K562 (cell line): ENCODE measurements at regions not wholly inside any gene's neighbourhood (a gene's known extent, or its start where the extent isn't known, plus 50 kb on each side); places are given as distances from the start of the nearest gene placed in this dataset.

Experiments used
- ATF2 ChIP-seq: sonication (generic); formaldehyde crosslinking; IDR thresholded peaks from 2 replicates; pipeline ENCODE4 v1.8.1; 2022; ENCODE audit warnings: missing genetic modification reagents
- CBX3 ChIP-seq, 2 experiments: IDR thresholded peaks; 1 replicate in 1 of 2; 2 replicates in 1 of 2; pipeline ENCODE4 v1.6.1; 2012; ENCODE audit warnings: inconsistent platforms in 2 of 2, low read length in 2 of 2, borderline replicate concordance in 1 of 2, control low read depth in 1 of 2
- FOXK2 ChIP-seq, 2 experiments: fragments of 450-650 bp; IDR thresholded peaks in 1 of 2; conservative IDR thresholded peaks in 1 of 2; 2 replicates each; pipeline ENCODE4 v1.6.1; 2016; ENCODE audit warnings: low read depth in 2 of 2, mild to moderate bottlenecking in 1 of 2
- JUN ChIP-seq, 2 experiments: sonication (generic) in 1 of 2; formaldehyde crosslinking in 1 of 2; IDR thresholded peaks; 2 replicates each; pipeline versions ENCODE4 v1.6.1 to v1.8.0; 2012 to 2022; ENCODE audit warnings: borderline replicate concordance in 2 of 2, mild to moderate bottlenecking in 2 of 2, improper control_type of control experiment in 1 of 2, low read depth in 1 of 2, low read length in 1 of 2, missing genetic modification reagents in 1 of 2
- LEF1 ChIP-seq: fragments of 450-650 bp; IDR thresholded peaks from 2 replicates; pipeline ENCODE4 v1.6.1; 2016; ENCODE audit warnings: mild to moderate bottlenecking
- SAFB ChIP-seq: fragments of 200-400 bp; formaldehyde crosslinking; IDR thresholded peaks from 2 replicates; pipeline ENCODE4 v1.6.1; 2017; ENCODE audit warnings: low read depth, low read length, borderline replicate concordance
- TEAD4 ChIP-seq, 2 experiments: sonication (generic) in 1 of 2; formaldehyde crosslinking in 1 of 2; IDR thresholded peaks; 2 replicates each; pipeline versions ENCODE4 v1.6.1 to v1.8.0; 2012 to 2022; ENCODE audit warnings: borderline replicate concordance in 1 of 2, inconsistent platforms in 1 of 2, low read length in 1 of 2, mild to moderate bottlenecking in 1 of 2, missing genetic modification reagents in 1 of 2
- ZBTB40 ChIP-seq, 2 experiments: fragments of 450-650 bp in 1 of 2; sonication (generic) in 1 of 2; formaldehyde crosslinking in 1 of 2; IDR thresholded peaks; 2 replicates each; pipeline versions ENCODE4 v1.7.1 to v1.9.0; 2016 to 2022; ENCODE audit warnings: inconsistent platforms in 1 of 2, mild to moderate bottlenecking in 1 of 2, missing genetic modification reagents in 1 of 2
- ZNF253 ChIP-seq: fragments of 250-450 bp; sonication (Bioruptor Pico); conservative IDR thresholded peaks from 2 replicates; pipeline ENCODE4 v1.6.1; 2021; ENCODE audit warnings: mild to moderate bottlenecking
- ZNF695 ChIP-seq: fragments of 450-650 bp; formaldehyde crosslinking; IDR thresholded peaks from 2 replicates; pipeline ENCODE4 v1.4.0; 2020; ENCODE audit warnings: mild to moderate bottlenecking, moderate library complexity
- TF ChIP-seq, protein P1 (sequence below): fragments of 250-450 bp; sonication (Bioruptor Pico); IDR thresholded peaks from 2 replicates; pipeline ENCODE4 v1.8.0; 2021; ENCODE audit warnings: borderline replicate concordance, mild to moderate bottlenecking, moderate library complexity; ENCODE audit not compliant: poor library complexity, severe bottlenecking
- TF ChIP-seq, protein P2 (sequence below): fragments of 250-450 bp; sonication (Bioruptor Pico); IDR thresholded peaks from 2 replicates; pipeline ENCODE4 v1.8.0; 2022; ENCODE audit warnings: inconsistent platforms

DNA sequence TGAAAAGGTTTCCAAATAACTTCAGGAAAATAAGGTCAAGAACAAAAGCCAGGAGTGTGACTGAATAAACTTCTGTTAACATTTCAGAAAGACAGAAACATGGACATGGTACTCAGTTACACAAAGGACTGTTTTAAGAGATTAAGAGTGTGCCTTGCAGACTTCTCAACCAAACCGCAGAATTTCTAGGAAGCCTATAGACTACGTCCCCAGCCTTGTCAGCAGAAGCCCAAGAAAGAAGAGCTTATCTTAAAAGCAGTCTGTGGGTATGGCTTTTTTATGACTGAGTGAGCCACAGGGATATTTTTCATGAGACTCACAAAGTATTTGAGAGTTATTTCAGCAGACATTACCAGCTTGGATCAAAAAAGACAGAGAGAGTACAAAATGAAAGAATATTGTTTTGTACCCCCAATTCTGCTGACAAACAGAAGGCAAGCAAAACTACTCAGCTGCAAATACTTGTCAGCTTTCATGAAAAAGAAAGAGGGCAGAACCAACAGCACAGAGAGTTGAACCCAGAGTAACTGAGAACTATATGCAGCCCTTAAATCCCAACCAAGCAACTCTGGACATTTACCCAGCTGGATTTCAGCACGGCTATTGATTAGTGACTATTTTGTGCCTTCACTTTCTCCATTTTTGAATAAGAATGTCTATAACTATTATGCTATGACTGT is 711.0 kb upstream of the CTNND2 start (continued):
- TF ChIP-seq JUN (IDR thresholded peaks at IDR 0.05; ENCODE audit: borderline replicate concordance, low read depth, low read length) (peak; percentile 42; the same call in 1 of the 2 replicates), JUN (CRISPR knock-in tag; IDR thresholded peaks at IDR 0.05; ENCODE audit: borderline replicate concordance) (no peak), CBX3 (IDR thresholded peaks at IDR 0.05; ENCODE audit: borderline replicate concordance in 1 of 2, low read length in 2 of 2) (peak in 1 of 2 experiments; percentile 69; a peak in 1 of 3 replicates), TEAD4 (IDR thresholded peaks at IDR 0.05; ENCODE audit: low read length) (peak; percentile 91), TEAD4 (CRISPR knock-in tag; IDR thresholded peaks at IDR 0.05; ENCODE audit: borderline replicate concordance) (no peak), ZNF695 (CRISPR knock-in tag) (0 out of 2 replicates have a peak, but pooled peaks have one; percentile 45), ZNF253 (no peak), SAFB (no peak), ATF2 (CRISPR knock-in tag) (no peak), ZBTB40 (IDR thresholded peaks at IDR 0.05) (no peak), ZBTB40 (CRISPR knock-in tag; IDR thresholded peaks at IDR 0.05) (no peak), LEF1 (peak; percentile 87), FOXK2 (conservative IDR thresholded peaks at IDR 0.05 in 1 of 2, IDR thresholded peaks at IDR 0.05 in 1 of 2; ENCODE audit: low read depth in 2 of 2) (peak; percentile 47 to 81; a peak in 3 of 4 replicates)
- TF ChIP-seq, protein P1, sequence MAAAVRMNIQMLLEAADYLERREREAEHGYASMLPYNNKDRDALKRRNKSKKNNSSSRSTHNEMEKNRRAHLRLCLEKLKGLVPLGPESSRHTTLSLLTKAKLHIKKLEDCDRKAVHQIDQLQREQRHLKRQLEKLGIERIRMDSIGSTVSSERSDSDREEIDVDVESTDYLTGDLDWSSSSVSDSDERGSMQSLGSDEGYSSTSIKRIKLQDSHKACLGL (CRISPR knock-in tag), result no peak
- TF ChIP-seq, protein P2, sequence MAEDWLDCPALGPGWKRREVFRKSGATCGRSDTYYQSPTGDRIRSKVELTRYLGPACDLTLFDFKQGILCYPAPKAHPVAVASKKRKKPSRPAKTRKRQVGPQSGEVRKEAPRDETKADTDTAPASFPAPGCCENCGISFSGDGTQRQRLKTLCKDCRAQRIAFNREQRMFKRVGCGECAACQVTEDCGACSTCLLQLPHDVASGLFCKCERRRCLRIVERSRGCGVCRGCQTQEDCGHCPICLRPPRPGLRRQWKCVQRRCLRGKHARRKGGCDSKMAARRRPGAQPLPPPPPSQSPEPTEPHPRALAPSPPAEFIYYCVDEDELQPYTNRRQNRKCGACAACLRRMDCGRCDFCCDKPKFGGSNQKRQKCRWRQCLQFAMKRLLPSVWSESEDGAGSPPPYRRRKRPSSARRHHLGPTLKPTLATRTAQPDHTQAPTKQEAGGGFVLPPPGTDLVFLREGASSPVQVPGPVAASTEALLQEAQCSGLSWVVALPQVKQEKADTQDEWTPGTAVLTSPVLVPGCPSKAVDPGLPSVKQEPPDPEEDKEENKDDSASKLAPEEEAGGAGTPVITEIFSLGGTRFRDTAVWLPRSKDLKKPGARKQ, result no peak
